CD4-positive, alpha-beta T cell (primary cell): ENCODE measurements at regions not wholly inside any gene's neighbourhood (a gene's known extent, or its start where the extent isn't known, plus 50 kb on each side); places are given as distances from the start of the nearest gene placed in this dataset.

Experiments used
- ATAC-seq: fragments of 200-7000 bp; cut with Tn5 transposase; one replicate; pipeline ENCODE4 v1.10.0; 2022; ENCODE audit warnings: mild to moderate bottlenecking; ENCODE audit not compliant: poor library complexity
- CTCF ChIA-PET: fragments of 350-600 bp; sonication (Branson Sonifier 250); formaldehyde crosslinking; loops from one replicate; lab custom pipeline; 2021; ENCODE audit warnings: antibody characterized with exemption, inconsistent platforms; lab: Charles Lee
- POLR2A ChIA-PET: fragments of 350-600 bp; sonication (Branson Sonifier 250); formaldehyde crosslinking; loops from one replicate; lab custom pipeline; 2021; ENCODE audit warnings: antibody characterized with exemption, inconsistent platforms; lab: Charles Lee
- DNase-seq, 14 experiments: peaks; one replicate each; pipeline ENCODE4 v3.0.0-alpha.2; 2013 to 2020; ENCODE audit warnings: mixed read lengths in 2 of 14
- H3K27ac ChIP-seq, 2 donors: one replicate each; pipeline versions ENCODE4 v1.5.1 to v1.7.0; 2013; ENCODE audit warnings: low read length in 2 of 2, low read depth in 1 of 2, mild to moderate bottlenecking in 1 of 2
- H3K27me3 ChIP-seq, 2 experiments: 1 replicate in 1 of 2; 2 replicates in 1 of 2; pipeline versions ENCODE4 v1.6.1 to v1.7.0; 2013; ENCODE audit warnings: low read length in 2 of 2, control low read depth in 1 of 2, mild to moderate bottlenecking in 1 of 2, moderate library complexity in 1 of 2; ENCODE audit not compliant: insufficient read depth in 2 of 2, control insufficient read depth in 1 of 2
- H3K36me3 ChIP-seq: one replicate; pipeline ENCODE4 v1.6.1; 2013; ENCODE audit warnings: low read length, control low read depth; ENCODE audit not compliant: insufficient read depth
- H3K4me1 ChIP-seq: one replicate; pipeline ENCODE4 v1.6.1; 2013; ENCODE audit warnings: low read length, control low read depth; ENCODE audit not compliant: insufficient read depth
- H3K4me3 ChIP-seq: one replicate; pipeline ENCODE4 v1.5.1; 2013; ENCODE audit warnings: mild to moderate bottlenecking, low read length, moderate library complexity
- H3K9me3 ChIP-seq, 2 experiments: 1 replicate in 1 of 2; 2 replicates in 1 of 2; pipeline versions ENCODE4 v1.6.1 to v1.7.0; 2013; ENCODE audit warnings: low read length in 2 of 2, mild to moderate bottlenecking in 2 of 2, control low read depth in 1 of 2, moderate library complexity in 1 of 2; ENCODE audit not compliant: control insufficient read depth in 1 of 2, insufficient read depth in 1 of 2
- H3K27ac Mint-ChIP-seq: one replicate; pipeline ENCODE4 v1.8.0; 2020; ENCODE audit warnings: mixed read lengths
- H3K27me3 Mint-ChIP-seq: one replicate; pipeline ENCODE4 v1.8.0; 2021; ENCODE audit warnings: mixed read lengths
- H3K36me3 Mint-ChIP-seq: one replicate; pipeline ENCODE4 v1.8.0; 2021; ENCODE audit warnings: low read depth, mixed read lengths
- H3K4me1 Mint-ChIP-seq: one replicate; pipeline ENCODE4 v1.8.0; 2021; ENCODE audit warnings: low read depth, mixed read lengths
- H3K4me3 Mint-ChIP-seq: one replicate; pipeline ENCODE4 v1.8.0; 2020; ENCODE audit warnings: mild to moderate bottlenecking, mixed read lengths
- H3K9me3 Mint-ChIP-seq: one replicate; pipeline ENCODE4 v1.8.0; 2020; ENCODE audit warnings: mixed read lengths
- intact Hi-C, 2 experiments: fragments of 100-400 bp; cut with DNase I in 1 of 2; cut with micrococcal nuclease in 1 of 2; formaldehyde crosslinking; loops; one replicate each; pipeline versions ENCODE4 v1.15.1 to v1.9.0; 2023 to 2025; cut with DNase I, micrococcal nuclease
- TF ChIP-seq, protein P1 (sequence below): fragments of 200-600 bp; IDR thresholded peaks from one replicate; pipeline ENCODE4 v1.8.0; 2022; ENCODE audit warnings: antibody characterized with exemption, mild to moderate bottlenecking

DNA sequence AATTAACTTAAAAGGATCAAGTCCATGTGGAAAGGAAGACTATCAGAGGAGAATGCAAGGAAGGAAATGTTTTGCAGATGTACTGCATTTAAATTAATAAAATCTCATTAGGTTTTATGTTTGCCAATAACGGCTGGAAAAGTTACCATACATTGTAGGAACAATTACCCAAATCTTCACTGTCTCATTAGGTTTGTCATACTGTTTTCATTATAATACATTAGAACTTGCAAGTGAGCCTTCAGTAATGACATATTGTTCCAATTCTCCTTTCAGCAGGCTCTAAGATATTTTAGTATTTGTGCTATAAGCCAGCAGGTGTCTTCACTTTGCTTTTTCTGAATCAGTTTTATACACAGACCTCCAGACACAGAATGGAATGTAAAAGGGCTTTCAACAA, 661.6 kb upstream of the KLHL1 start:
- Histone ChIP-seq H3K4me1 (no peaks in the 10 kb centered on the region), H3K27me3 (no peaks in the 10 kb centered on the region), H3K27ac (no peak overlapping the region), H3K36me3 (no peaks in the 10 kb centered on the region), H3K9me3 (peaks cover 0 to 4% of the 10 kb centered on the region in 2 experiments), H3K4me3 (no peak overlapping the region)
- ATAC-seq, result no peak
- Mint-ChIP-seq H3K36me3 (no peaks in the 10 kb centered on the region), H3K4me3 (no peak overlapping the region), H3K9me3 (peaks cover 3% of the 10 kb centered on the region), H3K27me3 (no peaks in the 10 kb centered on the region), H3K4me1 (no peaks in the 10 kb centered on the region), H3K27ac (no peak overlapping the region)
- DNase-seq, result no peak
- POLR2A ChIA-PET, result no interaction called here
- TF ChIP-seq, protein P1, sequence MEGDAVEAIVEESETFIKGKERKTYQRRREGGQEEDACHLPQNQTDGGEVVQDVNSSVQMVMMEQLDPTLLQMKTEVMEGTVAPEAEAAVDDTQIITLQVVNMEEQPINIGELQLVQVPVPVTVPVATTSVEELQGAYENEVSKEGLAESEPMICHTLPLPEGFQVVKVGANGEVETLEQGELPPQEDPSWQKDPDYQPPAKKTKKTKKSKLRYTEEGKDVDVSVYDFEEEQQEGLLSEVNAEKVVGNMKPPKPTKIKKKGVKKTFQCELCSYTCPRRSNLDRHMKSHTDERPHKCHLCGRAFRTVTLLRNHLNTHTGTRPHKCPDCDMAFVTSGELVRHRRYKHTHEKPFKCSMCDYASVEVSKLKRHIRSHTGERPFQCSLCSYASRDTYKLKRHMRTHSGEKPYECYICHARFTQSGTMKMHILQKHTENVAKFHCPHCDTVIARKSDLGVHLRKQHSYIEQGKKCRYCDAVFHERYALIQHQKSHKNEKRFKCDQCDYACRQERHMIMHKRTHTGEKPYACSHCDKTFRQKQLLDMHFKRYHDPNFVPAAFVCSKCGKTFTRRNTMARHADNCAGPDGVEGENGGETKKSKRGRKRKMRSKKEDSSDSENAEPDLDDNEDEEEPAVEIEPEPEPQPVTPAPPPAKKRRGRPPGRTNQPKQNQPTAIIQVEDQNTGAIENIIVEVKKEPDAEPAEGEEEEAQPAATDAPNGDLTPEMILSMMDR, result no peak
- intact Hi-C loops, result no loop called here
- CTCF ChIA-PET, result no interaction called here

DNA sequence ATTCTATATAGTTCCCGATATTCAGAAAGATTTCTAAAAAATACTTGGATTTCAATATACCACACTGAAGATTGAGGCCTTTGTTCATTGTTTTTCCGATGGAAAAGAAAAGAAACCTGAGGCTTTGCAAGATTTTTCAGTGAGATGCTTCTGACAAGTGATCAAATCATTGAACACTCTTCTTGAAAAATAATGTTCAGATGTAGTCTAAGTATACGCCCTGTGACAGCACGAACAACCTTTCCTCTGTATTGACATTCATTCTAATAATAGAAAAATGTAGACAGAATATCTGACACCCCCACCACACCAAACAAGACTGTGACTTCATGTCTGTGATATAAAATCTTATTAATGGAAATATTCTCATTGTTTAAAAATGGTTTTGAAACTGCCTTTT, 650.7 kb upstream of the KLHL1 start:
- Histone ChIP-seq H3K4me3 (no peak overlapping the region), H3K4me1 (no peaks in the 10 kb centered on the region), H3K9me3 (peaks cover 0 to 9% of the 10 kb centered on the region in 2 experiments), H3K27ac (no peak overlapping the region), H3K27me3 (no peaks in the 10 kb centered on the region), H3K36me3 (no peaks in the 10 kb centered on the region)
- no peak overlapping the region for H3K4me3 Mint-ChIP-seq
- no peak for ATAC-seq
- no peaks in the 10 kb centered on the region for H3K9me3 Mint-ChIP-seq
- H3K4me1 Mint-ChIP-seq, result no peaks in the 10 kb centered on the region
- H3K27ac Mint-ChIP-seq, result no peak overlapping the region
- POLR2A ChIA-PET, result no interaction called here
- no peak for DNase-seq
- H3K27me3 Mint-ChIP-seq, result no peaks in the 10 kb centered on the region
- CTCF ChIA-PET, result no interaction called here
- TF ChIP-seq, protein P1, result no peak
- intact Hi-C loops, result no loop called here
- H3K36me3 Mint-ChIP-seq, result no peaks in the 10 kb centered on the region

DNA sequence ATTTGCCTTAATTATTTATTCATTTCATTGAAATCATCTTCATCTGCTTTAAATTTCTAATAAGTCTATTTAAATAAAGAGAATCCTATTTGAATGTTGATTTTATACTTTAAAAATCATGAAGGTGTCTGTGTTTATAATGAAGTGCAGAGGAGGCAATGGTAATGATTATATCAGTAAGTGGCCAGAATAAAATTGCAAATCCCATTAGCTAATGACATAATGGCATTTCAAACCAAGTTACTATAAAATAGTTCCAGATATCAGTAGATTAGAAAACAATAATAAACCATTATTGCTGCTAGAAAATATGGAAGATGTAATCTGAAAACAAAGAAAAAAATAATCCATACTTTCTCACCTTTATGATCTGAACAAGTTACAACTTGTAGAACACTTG, 647.8 kb upstream of the KLHL1 start:
- Mint-ChIP-seq H3K4me3 (no peak overlapping the region), H3K36me3 (no peaks in the 10 kb centered on the region), H3K27me3 (no peaks in the 10 kb centered on the region), H3K4me1 (no peaks in the 10 kb centered on the region), H3K9me3 (peaks cover 2% of the 10 kb centered on the region), H3K27ac (no peak overlapping the region)
- intact Hi-C loops, result no loop called here
- H3K36me3 ChIP-seq, result no peaks in the 10 kb centered on the region
- H3K9me3 ChIP-seq, result peaks cover 0 to 3% of the 10 kb centered on the region in 2 experiments
- no peak overlapping the region for H3K4me3 ChIP-seq
- H3K4me1 ChIP-seq, result no peaks in the 10 kb centered on the region
- ChIA-PET POLR2A (no interaction called here), CTCF (interaction anchor here (1.0 kb wide), 1 partner anchor 13 kb away, joined by 3 read pairs; no protein-coding TSS in a partner anchor)
- TF ChIP-seq, protein P1, result no peak
- no peak overlapping the region for H3K27ac ChIP-seq
- DNase-seq (no peak), ATAC-seq (no peak)
- no peaks in the 10 kb centered on the region for H3K27me3 ChIP-seq
